ENCODE measurements at regions not wholly inside any gene's neighbourhood (a gene's known extent, or its start where the extent isn't known, plus 50 kb on each side); places are given as distances from the start of the nearest gene placed in this dataset.

GRCh38 chr14:106820119-106820518 lies 1293.7 kb downstream of the TMEM121 start:
- TF ChIP-seq POLR2AphosphoS5 (IDR thresholded peaks at IDR 0.05; ENCODE audit: low read depth): no peak
- no peak for TF ChIP-seq CTCF (IDR thresholded peaks at IDR 0.05; ENCODE audit: insufficient read depth, low read length)
- no peak for TF ChIP-seq REST (IDR thresholded peaks at IDR 0.05; ENCODE audit: insufficient replicate concordance, low read depth)
